ENCODE measurements at regions not wholly inside any gene's neighbourhood (a gene's known extent, or its start where the extent isn't known, plus 50 kb on each side); places are given as distances from the start of the nearest gene placed in this dataset.
"Not testable (repeated sequence)": the region's sequence is repeated elsewhere in the genome, so short reads cannot be mapped to it uniquely, and the experiment has no call there.

DNA sequence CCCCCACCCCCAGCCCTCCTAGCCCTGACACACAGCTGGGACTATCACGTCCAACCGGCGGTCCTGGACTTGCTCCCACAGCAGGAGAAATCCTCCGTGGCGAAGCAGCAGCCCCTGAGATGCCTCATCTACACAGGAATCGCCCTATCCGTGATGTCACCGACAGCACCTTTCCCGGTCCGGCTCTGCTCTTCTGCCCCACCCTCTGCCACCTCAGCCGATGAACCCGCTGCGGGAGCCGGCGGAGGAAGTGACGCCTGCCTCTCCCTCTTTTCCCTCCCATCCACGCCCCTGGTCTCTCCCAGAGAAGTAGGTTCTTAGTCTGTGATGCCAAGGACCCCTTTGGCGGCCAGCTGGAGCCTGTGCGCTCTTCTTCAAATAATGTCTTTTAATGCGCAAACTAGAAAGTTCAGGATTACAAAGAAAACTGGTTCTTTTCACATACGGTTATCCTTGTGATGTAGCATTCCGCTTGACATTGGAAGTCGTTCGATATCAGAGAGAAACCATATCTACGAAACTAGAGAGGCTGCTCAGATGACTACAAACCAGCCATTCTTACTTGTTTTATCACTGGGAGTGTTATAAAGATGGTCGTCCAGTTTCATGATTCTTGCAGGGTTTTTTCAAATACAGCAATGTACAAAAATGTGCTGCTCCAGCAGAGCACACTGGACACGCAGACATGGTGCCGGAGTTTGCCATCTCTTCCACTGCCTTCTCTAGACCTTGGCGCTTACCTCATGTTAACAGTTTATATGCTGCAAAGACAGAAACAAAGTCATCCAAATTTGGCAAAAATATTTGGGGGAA, 120.3 kb downstream of the PPIAL4G start:
- Histone ChIP-seq H3K27me3 (peaks cover 16% of the 10 kb centered on the region), H3K4me3 (ENCODE audit: low read depth, low read length) (peak overlapping the region; percentile 48), H3K9me3 (no peaks in the 10 kb centered on the region), H3K4me1 (no peaks in the 10 kb centered on the region), H3K36me3 (no peaks in the 10 kb centered on the region)
- TF ChIP-seq, protein P1, sequence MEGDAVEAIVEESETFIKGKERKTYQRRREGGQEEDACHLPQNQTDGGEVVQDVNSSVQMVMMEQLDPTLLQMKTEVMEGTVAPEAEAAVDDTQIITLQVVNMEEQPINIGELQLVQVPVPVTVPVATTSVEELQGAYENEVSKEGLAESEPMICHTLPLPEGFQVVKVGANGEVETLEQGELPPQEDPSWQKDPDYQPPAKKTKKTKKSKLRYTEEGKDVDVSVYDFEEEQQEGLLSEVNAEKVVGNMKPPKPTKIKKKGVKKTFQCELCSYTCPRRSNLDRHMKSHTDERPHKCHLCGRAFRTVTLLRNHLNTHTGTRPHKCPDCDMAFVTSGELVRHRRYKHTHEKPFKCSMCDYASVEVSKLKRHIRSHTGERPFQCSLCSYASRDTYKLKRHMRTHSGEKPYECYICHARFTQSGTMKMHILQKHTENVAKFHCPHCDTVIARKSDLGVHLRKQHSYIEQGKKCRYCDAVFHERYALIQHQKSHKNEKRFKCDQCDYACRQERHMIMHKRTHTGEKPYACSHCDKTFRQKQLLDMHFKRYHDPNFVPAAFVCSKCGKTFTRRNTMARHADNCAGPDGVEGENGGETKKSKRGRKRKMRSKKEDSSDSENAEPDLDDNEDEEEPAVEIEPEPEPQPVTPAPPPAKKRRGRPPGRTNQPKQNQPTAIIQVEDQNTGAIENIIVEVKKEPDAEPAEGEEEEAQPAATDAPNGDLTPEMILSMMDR (IDR thresholded peaks at IDR 0.05; ENCODE audit: low read depth, low read length), result no peak
- DNase-seq, result peak; percentile 29

- peaks cover 16% of the 10 kb centered on the region for H3K27me3 ChIP-seq
- H3K9me3 ChIP-seq, result no peaks in the 10 kb centered on the region
- DNase-seq, result no peak
- H3K4me1 ChIP-seq, result no peaks in the 10 kb centered on the region
- H3K4me3 ChIP-seq (ENCODE audit: low read depth, low read length), result peak overlapping the region; percentile 48
- TF ChIP-seq, protein P1 (IDR thresholded peaks at IDR 0.05; ENCODE audit: low read depth, low read length), result no peak
- H3K36me3 ChIP-seq, result no peaks in the 10 kb centered on the region
Observed at GRCh38 chr1:148362216-148362611, 120.9 kb downstream of the PPIAL4G start.

GRCh38 chr1:148361427-148362215, 121.5 kb downstream of the PPIAL4G start:
- H3K4me3 ChIP-seq (ENCODE audit: low read depth, low read length), result peak overlapping the region; percentile 48
- DNase-seq, result peak; percentile 39
- peaks cover 16% of the 10 kb centered on the region for H3K27me3 ChIP-seq
- H3K4me1 ChIP-seq, H3K9me3 ChIP-seq, H3K36me3 ChIP-seq: not testable (repeated sequence)
- TF ChIP-seq, protein P1 (IDR thresholded peaks at IDR 0.05; ENCODE audit: low read depth, low read length), result peak; percentile 53

DNA sequence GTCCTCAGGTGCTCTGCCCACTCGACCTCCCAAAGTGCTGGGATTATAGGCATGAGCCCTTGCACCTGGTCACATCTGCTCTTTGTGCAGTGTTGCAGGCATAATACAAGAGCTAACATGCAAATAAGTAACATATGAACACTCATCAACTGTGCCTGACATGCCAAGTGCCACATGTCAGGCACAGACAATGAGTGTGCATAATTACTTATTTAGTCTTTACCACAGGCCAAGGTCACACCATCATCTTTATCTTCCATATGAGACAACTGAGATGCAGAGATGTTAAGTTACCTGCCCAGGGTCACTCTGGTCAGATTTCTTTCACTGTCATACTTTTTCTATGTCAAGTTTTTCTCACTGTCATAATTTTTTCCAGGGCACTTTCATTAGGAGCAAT, 126.1 kb downstream of the PPIAL4G start:
- no peaks in the 10 kb centered on the region for H3K4me1 ChIP-seq
- no peaks in the 10 kb centered on the region for H3K9me3 ChIP-seq
- no peaks in the 10 kb centered on the region for H3K36me3 ChIP-seq
- TF ChIP-seq, protein P1 (IDR thresholded peaks at IDR 0.05; ENCODE audit: low read depth, low read length), result no peak
- no peak for DNase-seq
- peaks cover 8% of the 10 kb centered on the region for H3K27me3 ChIP-seq
- H3K4me3 ChIP-seq (ENCODE audit: low read depth, low read length), result no peak overlapping the region

DNA sequence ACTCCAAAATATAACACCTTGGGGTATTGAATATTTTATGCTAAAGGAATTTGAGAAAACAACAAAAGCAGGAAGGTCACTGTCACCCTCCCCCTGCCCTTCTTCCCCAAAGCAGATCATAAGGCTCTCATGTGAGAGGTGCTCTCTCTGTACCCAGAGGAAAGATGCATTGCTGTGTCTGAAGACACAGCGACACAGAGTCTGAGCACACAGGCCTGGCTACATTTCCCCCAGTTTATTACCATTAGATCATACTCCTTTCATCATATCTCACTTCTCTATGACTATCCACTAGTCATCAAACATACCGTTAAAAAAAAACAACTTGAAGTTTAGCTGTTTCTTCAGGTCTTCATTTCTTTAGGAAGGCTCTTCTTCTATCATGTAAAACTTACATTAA, 127.1 kb downstream of the PPIAL4G start:
- no peaks in the 10 kb centered on the region for H3K4me1 ChIP-seq
- no peaks in the 10 kb centered on the region for H3K27me3 ChIP-seq
- no peaks in the 10 kb centered on the region for H3K36me3 ChIP-seq
- no peaks in the 10 kb centered on the region for H3K9me3 ChIP-seq
- no peak for DNase-seq
- H3K4me3 ChIP-seq (ENCODE audit: low read depth, low read length), result no peak overlapping the region
- TF ChIP-seq, protein P1 (IDR thresholded peaks at IDR 0.05; ENCODE audit: low read depth, low read length), result no peak

GRCh38 chr1:148354913-148355308, 128.2 kb downstream of the PPIAL4G start:
- TF ChIP-seq, protein P1 (IDR thresholded peaks at IDR 0.05; ENCODE audit: low read depth, low read length), result no peak
- no peaks in the 10 kb centered on the region for H3K9me3 ChIP-seq
- DNase-seq, result no peak

More at GRCh38 chr1:148354913-148355308, 128.2 kb downstream of the PPIAL4G start:
- no peaks in the 10 kb centered on the region for H3K36me3 ChIP-seq
- no peaks in the 10 kb centered on the region for H3K27me3 ChIP-seq
- H3K4me1 ChIP-seq, result no peaks in the 10 kb centered on the region
- H3K4me3 ChIP-seq (ENCODE audit: low read depth, low read length), result no peak overlapping the region

All from BE2C (cell line).